GM18499 (cell line): ENCODE measurements at regions not wholly inside any gene's neighbourhood (a gene's known extent, or its start where the extent isn't known, plus 50 kb on each side); places are given as distances from the start of the nearest gene placed in this dataset.

Experiments used
- ATAC-seq: cut with Tn5 transposase; IDR thresholded peaks from one replicate; pipeline ENCODE4 v1.9.1; 2021; ENCODE audit warnings: moderate number of reproducible peaks; ENCODE audit not compliant: insufficient read depth, unreplicated experiment

GRCh38 chr16:52805559-52806168, 247.0 kb downstream of the CHD9NB start:
- ATAC-seq: no peak

- ATAC-seq: no peak
These were observed 252.3 kb downstream of the CHD9NB start for GRCh38 chr16:52800432-52800831.

- ATAC-seq: no peak
These were observed 252.2 kb upstream of the TOX3 start for GRCh38 chr16:52799149-52799548.

- ATAC-seq: no peak
These were observed 240.8 kb upstream of the TOX3 start for GRCh38 chr16:52787709-52788108.

- no peak for ATAC-seq
These were observed 239.1 kb upstream of the TOX3 start for GRCh38 chr16:52786091-52786490.

GRCh38 chr16:52785653-52786052, 238.7 kb upstream of the TOX3 start:
- no peak for ATAC-seq

GRCh38 chr16:52783616-52784015, 236.7 kb upstream of the TOX3 start:
- no peak for ATAC-seq

GRCh38 chr16:52781005-52781630, 234.2 kb upstream of the TOX3 start:
- no peak for ATAC-seq

- ATAC-seq: no peak
These were observed 226.1 kb upstream of the TOX3 start for GRCh38 chr16:52773026-52773425.

- ATAC-seq: no peak
These were observed 223.9 kb upstream of the TOX3 start for GRCh38 chr16:52770828-52771227.

GRCh38 chr16:52758473-52758855, 211.5 kb upstream of the TOX3 start:
- ATAC-seq: no peak

GRCh38 chr16:52757746-52758472, 211.0 kb upstream of the TOX3 start:
- ATAC-seq: no peak

GRCh38 chr16:52756812-52757517, 210.0 kb upstream of the TOX3 start:
- ATAC-seq: no peak

GRCh38 chr16:52755396-52755795, 208.5 kb upstream of the TOX3 start:
- ATAC-seq: no peak

GRCh38 chr16:52751035-52751434, 204.1 kb upstream of the TOX3 start:
- ATAC-seq: no peak

GRCh38 chr16:52748741-52749140, 201.8 kb upstream of the TOX3 start:
- no peak for ATAC-seq

- ATAC-seq: no peak
These were observed 200.2 kb upstream of the TOX3 start for GRCh38 chr16:52747088-52747595.

GRCh38 chr16:52743707-52744106, 196.8 kb upstream of the TOX3 start:
- ATAC-seq: no peak

- ATAC-seq: no peak
These were observed 195.7 kb upstream of the TOX3 start for GRCh38 chr16:52742608-52743170.

GRCh38 chr16:52742052-52742451, 195.1 kb upstream of the TOX3 start:
- ATAC-seq: no peak

- ATAC-seq: no peak
These were observed 194.4 kb upstream of the TOX3 start for GRCh38 chr16:52741351-52741750.
